HFF-Myc (cell line): ENCODE measurements at regions not wholly inside any gene's neighbourhood (a gene's known extent, or its start where the extent isn't known, plus 50 kb on each side); places are given as distances from the start of the nearest gene placed in this dataset.

Source experiments
- DNase-seq: peaks from one replicate; pipeline ENCODE4 v3.0.0-alpha.2; 2011; ENCODE audit warnings: low read depth; ENCODE audit errors: extremely low read depth
- H3K4me3 ChIP-seq: replicated peaks from 2 replicates; pipeline ENCODE4 v1.5.1; 2011; ENCODE audit warnings: low read depth, mild to moderate bottlenecking, control low read depth, low read length
- CTCF ChIP-seq: IDR thresholded peaks from 2 replicates; pipeline ENCODE4 v1.5.1; 2012; ENCODE audit warnings: mild to moderate bottlenecking, low read depth, low read length, control low read depth; ENCODE audit errors: missing control alignments

DNA sequence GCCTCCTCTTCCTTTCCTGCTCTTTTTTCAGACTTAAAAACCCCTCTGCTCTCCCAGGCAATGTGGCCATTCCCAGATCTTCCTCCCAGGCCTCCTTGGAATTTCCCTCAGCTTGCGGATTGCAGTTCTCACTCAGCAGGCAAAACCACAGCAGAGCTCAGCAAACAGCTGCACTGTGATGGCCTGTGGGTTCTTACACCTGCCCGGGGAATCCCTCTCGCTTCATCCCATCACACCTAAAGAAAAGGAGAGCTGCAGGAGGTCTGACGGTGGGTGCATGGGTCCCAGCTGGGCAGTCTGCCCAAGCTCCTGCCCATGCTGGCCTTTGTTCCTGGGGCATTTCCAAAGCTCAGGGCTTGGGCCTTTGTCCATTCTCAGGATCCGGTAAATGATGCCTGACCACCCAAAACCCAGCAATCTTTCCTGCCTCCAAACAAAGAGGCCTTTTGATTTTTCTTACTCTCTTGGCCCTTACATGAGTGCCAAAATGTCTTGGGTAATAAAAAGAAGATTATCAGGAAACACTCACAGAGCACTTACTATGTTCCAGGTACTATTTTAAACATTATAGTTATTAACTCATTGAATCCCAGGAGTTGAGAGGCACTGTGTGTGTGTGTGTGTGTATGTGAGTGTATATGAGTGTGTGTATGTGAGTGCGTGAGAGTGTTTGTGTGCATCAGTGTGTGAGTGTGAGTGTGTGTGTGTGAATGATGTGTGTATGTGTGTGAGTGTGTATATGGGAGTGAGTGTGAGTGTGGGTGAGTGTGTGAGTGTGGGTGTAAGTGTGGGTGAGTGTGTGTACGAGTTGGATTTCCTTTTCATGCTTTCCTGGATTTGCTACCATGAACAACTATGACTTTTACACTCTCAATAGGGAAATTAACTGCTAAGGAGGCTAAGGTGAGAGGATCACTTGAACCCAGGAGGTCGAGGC, 64.5 kb upstream of the PODXL start:
- no peak for TF ChIP-seq CTCF
- H3K4me3 ChIP-seq, result no peak overlapping the region
- DNase-seq, result no peak

- no peak overlapping the region for H3K4me3 ChIP-seq
- no peak for DNase-seq
- no peak for TF ChIP-seq CTCF
Observed at GRCh38 chr7:131619336-131620305, 63.2 kb upstream of the PODXL start.

DNA sequence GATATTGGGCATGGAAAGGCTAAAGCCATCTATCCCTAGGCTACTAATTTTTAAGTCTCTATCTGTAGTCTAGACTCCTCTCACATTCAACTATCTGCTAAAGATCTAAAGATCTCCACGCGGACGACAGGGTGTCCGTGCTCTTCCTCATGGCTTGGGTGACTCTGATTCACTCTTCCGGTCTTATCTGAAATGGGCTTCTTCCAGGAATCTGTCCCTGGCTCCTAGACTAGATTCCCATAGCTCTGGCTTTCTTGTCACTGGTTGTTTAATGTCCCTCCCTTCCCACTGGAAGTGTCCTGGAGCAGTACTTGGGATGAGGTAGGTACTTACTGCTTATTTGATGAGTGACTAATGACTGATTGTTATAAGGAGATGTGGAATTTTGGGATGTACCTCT, 62.0 kb upstream of the PODXL start:
- no peak for DNase-seq
- no peak overlapping the region for H3K4me3 ChIP-seq
- TF ChIP-seq CTCF, result no peak

DNA sequence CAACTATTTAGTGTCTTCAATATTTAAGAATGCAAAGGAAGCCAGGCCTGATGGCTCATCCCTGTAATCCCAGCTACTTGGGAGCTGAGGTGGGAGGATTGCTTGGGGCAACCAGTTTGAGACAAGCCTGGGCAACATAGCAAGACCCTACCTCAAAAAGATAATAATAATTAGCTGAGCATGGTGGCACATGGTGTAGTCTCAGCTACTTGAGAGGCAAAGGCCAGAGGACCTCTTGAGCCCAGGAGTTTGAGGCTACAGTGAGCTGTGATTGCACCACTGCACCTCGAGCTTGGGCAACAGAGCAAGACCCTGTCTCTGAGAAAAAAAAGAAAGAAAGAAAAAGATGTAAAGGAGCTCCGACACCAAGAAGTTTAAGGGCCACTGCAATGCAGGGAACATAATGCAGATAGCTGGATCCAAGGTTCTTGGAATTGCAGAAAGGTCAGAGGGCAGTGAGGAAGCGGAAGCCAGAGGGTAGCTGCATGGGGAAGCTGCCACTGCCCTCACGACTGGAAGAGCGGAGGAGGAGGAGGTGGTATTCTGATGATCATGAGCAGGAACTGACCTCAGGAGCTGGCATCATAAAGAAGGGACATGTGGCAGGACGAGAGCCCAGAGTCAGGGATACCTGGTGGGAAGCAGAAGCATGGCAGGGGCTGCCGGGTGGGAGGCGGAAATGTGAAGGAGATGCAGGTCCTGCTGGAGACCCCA, 60.2 kb upstream of the PODXL start:
- no peak for TF ChIP-seq CTCF
- DNase-seq, result no peak
- H3K4me3 ChIP-seq, result no peak overlapping the region

GRCh38 chr7:131613909-131614308, 57.5 kb upstream of the PODXL start:
- TF ChIP-seq CTCF, result no peak
- DNase-seq, result no peak
- H3K4me3 ChIP-seq, result no peak overlapping the region

DNA sequence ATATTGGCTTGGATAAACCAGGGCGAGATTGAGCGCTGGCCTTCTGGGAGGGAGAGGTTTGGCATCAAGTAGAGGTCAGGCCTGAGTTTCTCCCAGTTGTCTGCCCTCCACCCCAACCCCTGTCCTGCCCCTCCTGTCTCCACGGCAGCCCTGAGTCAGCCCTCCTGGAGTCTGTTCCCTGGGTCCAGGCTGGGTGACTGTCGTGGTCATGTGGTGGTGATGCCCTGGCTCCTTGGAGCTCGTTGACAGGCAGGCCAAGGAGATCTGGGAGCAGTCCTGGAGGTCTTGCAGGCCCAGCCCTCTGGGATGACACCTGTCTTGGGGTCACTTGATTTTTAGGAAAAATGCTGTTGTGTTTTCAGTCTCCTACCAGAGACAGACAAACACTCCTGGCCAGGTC, 53.6 kb upstream of the PODXL start:
- no peak for DNase-seq
- no peak for TF ChIP-seq CTCF
- H3K4me3 ChIP-seq, result no peak overlapping the region
